Fibroblast of the aortic adventitia (primary cell): ENCODE measurements at regions not wholly inside any gene's neighbourhood (a gene's known extent, or its start where the extent isn't known, plus 50 kb on each side); places are given as distances from the start of the nearest gene placed in this dataset.
"Not testable (repeated sequence)": the region's sequence is repeated elsewhere in the genome, so short reads cannot be mapped to it uniquely, and the experiment has no call there.

Experiments used
- DNase-seq: peaks from one replicate; pipeline ENCODE4 v3.0.0-alpha.2; 2010; ENCODE audit warnings: low read depth
- H3K4me3 ChIP-seq: 2 replicates; pipeline ENCODE4 v1.5.1; 2011; ENCODE audit warnings: low read depth, mild to moderate bottlenecking, control low read depth, low read length, moderate library complexity
- CTCF ChIP-seq: IDR thresholded peaks from 2 replicates; pipeline ENCODE4 v1.5.1; 2011; ENCODE audit warnings: mild to moderate bottlenecking, low read length, control low read depth, inconsistent platforms; ENCODE audit not compliant: insufficient read depth

DNA sequence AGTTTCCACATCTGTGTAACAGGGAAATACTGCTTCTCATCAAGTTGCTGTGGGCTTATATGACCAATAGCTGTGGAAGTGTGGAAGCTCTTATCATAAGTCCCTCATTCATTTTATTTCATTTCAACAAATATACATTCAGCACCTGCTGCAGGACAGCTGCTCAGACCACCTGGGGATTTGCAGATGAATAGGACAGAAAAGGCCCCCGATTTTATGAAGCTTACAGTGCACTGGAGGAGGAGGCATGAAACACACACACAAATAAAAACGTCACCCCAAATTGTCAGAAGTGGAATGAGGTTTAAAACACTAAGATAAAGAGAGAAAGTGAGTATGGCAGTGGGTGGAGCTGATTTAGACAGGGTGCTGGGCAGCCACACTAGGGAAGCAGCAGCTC is 107.2 kb downstream of the DRD1 start:
- no peak for DNase-seq
- no peak overlapping the region for H3K4me3 ChIP-seq
- TF ChIP-seq CTCF: no peak

DNA sequence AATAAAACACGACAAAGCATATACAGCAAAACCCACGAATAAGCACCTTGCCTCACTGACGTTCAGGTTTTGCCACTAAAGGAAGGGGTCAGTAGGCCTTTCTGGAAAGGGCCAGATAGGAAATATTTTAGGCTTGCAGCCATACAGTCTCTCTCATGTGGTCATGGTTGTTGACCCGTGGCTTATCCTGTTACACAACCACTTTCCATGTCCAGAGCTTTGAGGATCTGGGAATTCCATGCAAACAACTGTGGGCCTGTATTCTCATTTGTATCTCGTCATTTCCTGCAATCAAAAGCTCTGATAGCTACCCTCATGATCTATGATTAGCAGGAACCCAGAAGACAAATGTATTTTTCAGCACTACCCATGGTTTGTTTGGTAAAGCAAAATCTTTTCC is 108.3 kb downstream of the DRD1 start:
- no peak overlapping the region for H3K4me3 ChIP-seq
- no peak for TF ChIP-seq CTCF
- DNase-seq: no peak

- DNase-seq, H3K4me3 ChIP-seq: not testable (repeated sequence)
Observed at GRCh38 chr5:175331173-175332036, 112.6 kb downstream of the DRD1 start.

DNA sequence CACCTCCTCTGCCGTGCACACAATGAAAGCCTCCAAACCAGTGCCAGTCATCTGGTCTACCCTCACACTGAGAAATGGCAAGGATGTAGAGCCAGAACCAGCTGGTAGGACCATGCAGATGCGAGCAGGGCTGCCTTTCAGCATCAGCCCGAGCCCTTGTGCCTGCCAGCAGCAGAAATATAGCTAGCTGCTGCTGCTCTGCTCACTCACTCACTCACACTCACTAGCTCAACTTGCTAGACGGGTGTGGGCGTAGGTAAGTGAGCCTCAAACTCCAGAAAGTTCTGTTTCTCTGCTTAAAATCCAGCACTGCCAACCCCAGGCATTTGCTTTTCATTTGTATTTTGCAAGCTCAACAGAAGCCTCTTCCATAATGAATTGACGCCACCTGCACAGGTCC is 114.0 kb downstream of the DRD1 start:
- no peak for DNase-seq
- no peak for TF ChIP-seq CTCF
- no peak overlapping the region for H3K4me3 ChIP-seq

DNA sequence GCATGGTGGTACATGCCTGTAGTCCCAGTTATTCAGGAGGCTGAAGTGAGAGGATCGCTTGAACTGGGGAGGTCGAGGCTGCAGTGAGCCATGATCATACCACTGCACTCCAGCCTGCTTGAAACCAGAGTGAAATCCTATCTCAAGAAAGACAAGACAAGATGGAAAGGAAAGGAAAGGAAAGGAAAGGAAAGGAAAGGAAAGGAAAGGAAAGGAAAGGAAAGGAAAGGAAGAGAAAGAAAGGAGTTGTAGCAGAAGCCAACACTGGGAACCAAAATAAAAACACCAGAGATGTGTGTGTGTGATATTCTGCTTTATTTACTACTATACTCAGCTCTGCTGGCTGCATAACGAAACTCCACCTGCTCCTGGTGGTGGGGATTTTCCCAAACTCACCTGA is 115.3 kb downstream of the DRD1 start:
- no peak for TF ChIP-seq CTCF
- no peak overlapping the region for H3K4me3 ChIP-seq
- no peak for DNase-seq

- no peak for DNase-seq
- no peak for TF ChIP-seq CTCF
- no peak overlapping the region for H3K4me3 ChIP-seq
Observed at GRCh38 chr5:175328176-175328575, 115.8 kb downstream of the DRD1 start.

DNA sequence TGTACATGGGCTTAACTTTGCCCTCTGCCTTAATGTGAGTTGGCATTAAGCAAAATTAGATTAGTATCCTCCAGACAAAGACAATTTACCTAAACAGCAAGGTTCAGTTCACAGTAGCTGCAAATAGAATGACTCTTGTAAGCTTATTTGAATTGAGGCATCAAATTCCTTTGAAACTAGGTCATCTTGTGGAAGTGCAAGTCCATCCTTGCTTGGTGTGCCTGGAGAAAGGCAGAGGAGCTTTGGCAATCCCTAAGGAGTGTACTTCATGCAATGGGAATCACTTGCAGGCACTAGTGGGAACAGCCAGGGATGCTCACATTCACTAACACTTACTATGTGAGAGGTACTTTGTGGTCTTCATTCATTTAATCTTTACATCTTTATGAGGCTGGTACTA is 118.3 kb downstream of the DRD1 start:
- TF ChIP-seq CTCF: no peak
- DNase-seq: no peak
- no peak overlapping the region for H3K4me3 ChIP-seq
